HFF-Myc (cell line): ENCODE measurements at regions not wholly inside any gene's neighbourhood (a gene's known extent, or its start where the extent isn't known, plus 50 kb on each side); places are given as distances from the start of the nearest gene placed in this dataset.

Source experiments
- DNase-seq: peaks from one replicate; pipeline ENCODE4 v3.0.0-alpha.2; 2011; ENCODE audit warnings: low read depth; ENCODE audit errors: extremely low read depth
- H3K4me3 ChIP-seq: replicated peaks from 2 replicates; pipeline ENCODE4 v1.5.1; 2011; ENCODE audit warnings: low read depth, mild to moderate bottlenecking, control low read depth, low read length
- CTCF ChIP-seq: IDR thresholded peaks from 2 replicates; pipeline ENCODE4 v1.5.1; 2012; ENCODE audit warnings: mild to moderate bottlenecking, low read depth, low read length, control low read depth; ENCODE audit errors: missing control alignments

- H3K4me3 ChIP-seq: no peak overlapping the region
- no peak for DNase-seq
- no peak for TF ChIP-seq CTCF
Measured at GRCh38 chr14:87217023-87217422, 776.0 kb downstream of the GALC start.

GRCh38 chr14:87214558-87214957 lies 778.4 kb downstream of the GALC start:
- TF ChIP-seq CTCF: no peak

GRCh38 chr14:87207756-87208155 lies 785.2 kb downstream of the GALC start:
- TF ChIP-seq CTCF: no peak

More at GRCh38 chr14:87214558-87214957, 778.4 kb downstream of the GALC start:
- no peak for DNase-seq
- no peak overlapping the region for H3K4me3 ChIP-seq

GRCh38 chr14:87205811-87206210 lies 787.2 kb downstream of the GALC start:
- TF ChIP-seq CTCF: no peak
- DNase-seq: no peak
- no peak overlapping the region for H3K4me3 ChIP-seq

More at GRCh38 chr14:87207756-87208155, 785.2 kb downstream of the GALC start:
- no peak overlapping the region for H3K4me3 ChIP-seq
- DNase-seq: no peak

GRCh38 chr14:87203346-87203745 lies 789.6 kb downstream of the GALC start:
- DNase-seq: no peak
- no peak overlapping the region for H3K4me3 ChIP-seq
- no peak for TF ChIP-seq CTCF

GRCh38 chr14:87199381-87199780 lies 793.6 kb downstream of the GALC start:
- no peak for TF ChIP-seq CTCF
- DNase-seq: no peak
- no peak overlapping the region for H3K4me3 ChIP-seq

GRCh38 chr14:87196436-87196835 lies 796.5 kb downstream of the GALC start:
- TF ChIP-seq CTCF: no peak
- DNase-seq: peak; percentile 16
- no peak overlapping the region for H3K4me3 ChIP-seq
